Keratinocyte (primary cell): ENCODE measurements at regions not wholly inside any gene's neighbourhood (a gene's known extent, or its start where the extent isn't known, plus 50 kb on each side); places are given as distances from the start of the nearest gene placed in this dataset.

ENCODE experiments used
- EZH2 ChIP-seq: IDR thresholded peaks from one replicate; pipeline ENCODE4 v1.6.1; 2012; ENCODE audit warnings: inconsistent platforms, mild to moderate bottlenecking, low read length, moderate library complexity
- TF ChIP-seq, protein P1 (sequence below), 3 experiments: IDR thresholded peaks in 1 of 3; conservative IDR thresholded peaks in 1 of 3; optimal IDR thresholded peaks in 1 of 3; 2 replicates in 2 of 3; 3 replicates in 1 of 3; pipeline versions ENCODE3 to v1.5.1; 2011; ENCODE audit warnings: low read length in 3 of 3, mild to moderate bottlenecking in 3 of 3, moderate library complexity in 2 of 3, control low read depth in 1 of 3, inconsistent platforms in 1 of 3; ENCODE audit not compliant: insufficient read depth in 2 of 3; ENCODE audit errors: extremely low read depth in 1 of 3

DNA sequence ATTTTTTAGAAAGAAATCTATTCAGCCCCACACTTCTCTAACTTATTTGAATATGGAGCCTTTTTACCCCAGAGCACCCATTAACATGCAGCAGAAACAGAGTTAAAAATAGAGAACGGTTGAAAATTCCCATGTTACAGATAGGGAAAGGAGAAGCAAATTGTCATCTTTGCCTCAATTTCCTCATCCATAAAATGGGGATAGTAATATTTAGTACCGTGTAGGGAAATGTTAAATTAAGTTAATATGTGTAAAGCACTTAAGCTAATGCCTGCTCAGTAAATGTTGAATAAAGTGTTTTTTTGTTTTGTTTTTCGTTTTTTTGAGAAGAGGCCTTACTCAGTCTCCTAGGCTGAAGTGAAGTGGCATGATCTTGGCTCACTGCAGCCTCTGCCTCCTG lies 50.3 kb downstream of the NAV1 start:
- TF ChIP-seq, protein P1, sequence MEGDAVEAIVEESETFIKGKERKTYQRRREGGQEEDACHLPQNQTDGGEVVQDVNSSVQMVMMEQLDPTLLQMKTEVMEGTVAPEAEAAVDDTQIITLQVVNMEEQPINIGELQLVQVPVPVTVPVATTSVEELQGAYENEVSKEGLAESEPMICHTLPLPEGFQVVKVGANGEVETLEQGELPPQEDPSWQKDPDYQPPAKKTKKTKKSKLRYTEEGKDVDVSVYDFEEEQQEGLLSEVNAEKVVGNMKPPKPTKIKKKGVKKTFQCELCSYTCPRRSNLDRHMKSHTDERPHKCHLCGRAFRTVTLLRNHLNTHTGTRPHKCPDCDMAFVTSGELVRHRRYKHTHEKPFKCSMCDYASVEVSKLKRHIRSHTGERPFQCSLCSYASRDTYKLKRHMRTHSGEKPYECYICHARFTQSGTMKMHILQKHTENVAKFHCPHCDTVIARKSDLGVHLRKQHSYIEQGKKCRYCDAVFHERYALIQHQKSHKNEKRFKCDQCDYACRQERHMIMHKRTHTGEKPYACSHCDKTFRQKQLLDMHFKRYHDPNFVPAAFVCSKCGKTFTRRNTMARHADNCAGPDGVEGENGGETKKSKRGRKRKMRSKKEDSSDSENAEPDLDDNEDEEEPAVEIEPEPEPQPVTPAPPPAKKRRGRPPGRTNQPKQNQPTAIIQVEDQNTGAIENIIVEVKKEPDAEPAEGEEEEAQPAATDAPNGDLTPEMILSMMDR (optimal IDR thresholded peaks at IDR 0.05 in 1 of 3, IDR thresholded peaks at IDR 0.05 in 1 of 3, conservative IDR thresholded peaks at IDR 0.05 in 1 of 3; ENCODE audit: extremely low read depth in 1 of 3, insufficient read depth in 2 of 3, low read length in 3 of 3), result no peak
- no peak for TF ChIP-seq EZH2
